Psoas muscle (tissue), 7 donors: ENCODE measurements at regions not wholly inside any gene's neighbourhood (a gene's known extent, or its start where the extent isn't known, plus 50 kb on each side); places are given as distances from the start of the nearest gene placed in this dataset.
"Not testable (repeated sequence)": the region's sequence is repeated elsewhere in the genome, so short reads cannot be mapped to it uniquely, and the experiment has no call there.

ENCODE experiments used
- ATAC-seq, 4 donors: fragments of 200-7000 bp; cut with Tn5 transposase; one replicate each; pipeline ENCODE4 v1.9.1; 2020; ENCODE audit warnings: moderate library complexity in 3 of 4, mild to moderate bottlenecking in 2 of 4
- DNase-seq, 2 donors: peaks; one replicate each; pipeline ENCODE4 v3.0.0-alpha.2; 2020
- H3K27ac ChIP-seq: fragments of 200-600 bp; one replicate; pipeline ENCODE4 v1.8.0; 2022
- H3K27me3 ChIP-seq, 3 donors: fragments of 200-600 bp in 1 of 3; one replicate each; pipeline versions ENCODE4 v1.6.1 to v1.8.0; 2013 to 2022; ENCODE audit warnings: low read length in 2 of 3, mild to moderate bottlenecking in 2 of 3, moderate library complexity in 1 of 3; ENCODE audit not compliant: insufficient read depth in 3 of 3
- H3K36me3 ChIP-seq, 2 donors: fragments of 200-600 bp in 1 of 2; one replicate each; pipeline versions ENCODE4 v1.6.1 to v1.8.0; 2013 to 2022; ENCODE audit warnings: low read depth in 1 of 2, mild to moderate bottlenecking in 1 of 2, moderate library complexity in 1 of 2; ENCODE audit not compliant: insufficient read depth in 1 of 2
- H3K4me1 ChIP-seq: fragments of 200-600 bp; one replicate; pipeline ENCODE4 v1.8.0; 2022
- H3K4me3 ChIP-seq: fragments of 200-600 bp; one replicate; pipeline ENCODE4 v1.8.0; 2022; ENCODE audit warnings: mild to moderate bottlenecking
- H3K9me3 ChIP-seq: fragments of 200-600 bp; one replicate; pipeline ENCODE4 v1.8.0; 2022
- CTCF ChIP-seq: fragments of 200-600 bp; IDR thresholded peaks from one replicate; pipeline ENCODE4 v1.8.0; 2022; ENCODE audit warnings: antibody characterized with exemption
- WGBS, 3 donors: extraction: QIAGEN DNeasy Blood & Tissue Kit; methylation state at CpG; one replicate each; pipeline versions ENCODE4 v1.1.6 to v1.1.7; 2013; 5-methylcytosine and 5-hydroxymethylcytosine counted together
- intact Hi-C, 2 donors: fragments of 100-400 bp; cut with DNase I; formaldehyde crosslinking; loops; one replicate each; pipeline versions ENCODE4 v1.11.0 to v1.14.2; 2022
- donor health status: healthy with polysubstance abuse.
- donor health status: DM: no; HTN: no; CAD: no; lungs with moderate emphysema.
- donor health status: Bipolar disorder and iron deficiency.
- donor health status: healthy.
- donor health status: DM: yes; HTN: yes; CAD: no.
- donor health status: DM: no; HTN: no; CAD: no.
- donor health status: DM: yes; HTN: yes; CAD: no.

- ATAC-seq: no peak
- Histone ChIP-seq H3K4me1 (no peaks in the 10 kb centered on the region), H3K27ac (no peak overlapping the region), H3K4me3 (no peak overlapping the region), H3K9me3 (no peaks in the 10 kb centered on the region), H3K36me3 (no peaks in the 10 kb centered on the region), H3K27me3 (no peaks in the 10 kb centered on the region)
- intact Hi-C loops: no loop called here
- DNase-seq: no peak
- 87 to 88% (median 88%) methylated on average over 5 of the region's 5 CpGs for WGBS, 3 donors
- no peak for TF ChIP-seq CTCF
Observed at GRCh38 chr4:31022702-31023101, 302.5 kb downstream of the PCDH7 start.

- Histone ChIP-seq H3K27me3 (no peaks in the 10 kb centered on the region), H3K4me1 (no peaks in the 10 kb centered on the region), H3K9me3 (no peaks in the 10 kb centered on the region), H3K4me3 (no peak overlapping the region), H3K36me3 (no peaks in the 10 kb centered on the region), H3K27ac (no peak overlapping the region)
- TF ChIP-seq CTCF: no peak
- DNase-seq (no peak), ATAC-seq (no peak)
- intact Hi-C loops: no loop called here
- 63 to 79% (median 79%) methylated on average over 2 of the region's 2 CpGs for WGBS, 3 donors
Observed at GRCh38 chr4:31023109-31023508, 302.9 kb downstream of the PCDH7 start.

- Histone ChIP-seq H3K4me1 (no peaks in the 10 kb centered on the region), H3K27me3 (no peaks in the 10 kb centered on the region), H3K9me3 (no peaks in the 10 kb centered on the region), H3K4me3 (no peak overlapping the region), H3K27ac (no peak overlapping the region), H3K36me3 (no peaks in the 10 kb centered on the region)
- intact Hi-C loops: no loop called here
- DNase-seq: no peak
- TF ChIP-seq CTCF: no peak
- no peak for ATAC-seq
- WGBS, 3 donors: 67 to 71% (median 68%) methylated on average over 2 of the region's 2 CpGs
Observed at GRCh38 chr4:31023742-31024141, 303.6 kb downstream of the PCDH7 start.

GRCh38 chr4:31024781-31025180 is 304.6 kb downstream of the PCDH7 start:
- DNase-seq, intact Hi-C loops: not testable (repeated sequence)

GRCh38 chr4:31026256-31026655 is 306.1 kb downstream of the PCDH7 start:
- Histone ChIP-seq H3K36me3 (no peaks in the 10 kb centered on the region), H3K4me1 (no peaks in the 10 kb centered on the region), H3K27me3 (no peaks in the 10 kb centered on the region), H3K9me3 (no peaks in the 10 kb centered on the region), H3K4me3 (no peak overlapping the region), H3K27ac (no peak overlapping the region)
- intact Hi-C loops: no loop called here
- no peak for TF ChIP-seq CTCF
- DNase-seq: no peak
- 91 to 95% (median 93%) methylated on average over 5 of the region's 5 CpGs for WGBS, 3 donors
- no peak for ATAC-seq

More at GRCh38 chr4:31024781-31025180, 304.6 kb downstream of the PCDH7 start:
- not testable (repeated sequence) for H3K9me3 ChIP-seq, H3K4me1 ChIP-seq, H3K36me3 ChIP-seq, H3K27me3 ChIP-seq, ATAC-seq, H3K4me3 ChIP-seq, H3K27ac ChIP-seq
- 92 to 99% (median 95%) methylated on average over 12 of the region's 12 CpGs for WGBS, 3 donors
